Motor neuron (in vitro differentiated cells): ENCODE measurements at regions not wholly inside any gene's neighbourhood (a gene's known extent, or its start where the extent isn't known, plus 50 kb on each side); places are given as distances from the start of the nearest gene placed in this dataset.

Source experiments
- ATAC-seq, 8 experiments: fragments of 200-7000 bp; cut with Tn5 transposase; replicated peaks in 6 of 8; 2 replicates each; pipeline ENCODE4 v1.8.0; 2021; ENCODE audit warnings: mild to moderate bottlenecking in 8 of 8, moderate library complexity in 8 of 8
- H3K27ac ChIP-seq, 2 donors: fragments of 250-450 bp; sonication (Bioruptor Pico); 2 replicates each; pipeline ENCODE4 v1.9.0; 2021; ENCODE audit warnings: antibody characterized with exemption in 2 of 2, mild to moderate bottlenecking in 2 of 2, moderate library complexity in 1 of 2
- H3K4me1 ChIP-seq, 2 donors: fragments of 250-450 bp; sonication (Bioruptor Pico); replicated peaks in 1 of 2; 2 replicates each; pipeline ENCODE4 v1.6.1; 2021; ENCODE audit warnings: antibody characterized with exemption in 2 of 2, mild to moderate bottlenecking in 2 of 2, moderate library complexity in 1 of 2
- H3K4me3 ChIP-seq, 5 donors: fragments of 250-450 bp; sonication (Bioruptor Pico); 2 replicates each; pipeline ENCODE4 v1.9.0; 2021; ENCODE audit warnings: antibody characterized with exemption in 5 of 5, mild to moderate bottlenecking in 5 of 5, moderate library complexity in 4 of 5
- WGBS, 10 experiments: fragments of 450-650 bp; shearing (Covaris generic); methylation state at CpG; one replicate each; pipeline ENCODE4 v1.0.0; 2022; 5-methylcytosine and 5-hydroxymethylcytosine counted together
- in situ Hi-C, 9 experiments: fragments of 400-800 bp; cut with MboI; loops; one replicate each; pipeline ENCODE4 v1.15.0; 2021; ENCODE audit warnings: low sequenced_read_pairs in 9 of 9, low pct_unique_long_range_greater_than_20kb in 2 of 9; ENCODE audit not compliant: unreplicated experiment in 9 of 9

GRCh38 chr21:35316456-35316855, 267.4 kb upstream of the RUNX1 start:
- no peak overlapping the region for H3K27ac ChIP-seq
- H3K4me3 ChIP-seq: no peak overlapping the region
- H3K4me1 ChIP-seq: no peaks in the 10 kb centered on the region
- in situ Hi-C loops: no loop called here
- no peak for ATAC-seq

- in situ Hi-C loops: no loop called here
- WGBS, 10 experiments: 0 to 83% (median 60%) methylated on average over 1 to 6 of the region's 8 CpGs
- no peaks in the 10 kb centered on the region for H3K4me1 ChIP-seq
These were observed 265.9 kb upstream of the RUNX1 start for GRCh38 chr21:35314857-35315582.

DNA sequence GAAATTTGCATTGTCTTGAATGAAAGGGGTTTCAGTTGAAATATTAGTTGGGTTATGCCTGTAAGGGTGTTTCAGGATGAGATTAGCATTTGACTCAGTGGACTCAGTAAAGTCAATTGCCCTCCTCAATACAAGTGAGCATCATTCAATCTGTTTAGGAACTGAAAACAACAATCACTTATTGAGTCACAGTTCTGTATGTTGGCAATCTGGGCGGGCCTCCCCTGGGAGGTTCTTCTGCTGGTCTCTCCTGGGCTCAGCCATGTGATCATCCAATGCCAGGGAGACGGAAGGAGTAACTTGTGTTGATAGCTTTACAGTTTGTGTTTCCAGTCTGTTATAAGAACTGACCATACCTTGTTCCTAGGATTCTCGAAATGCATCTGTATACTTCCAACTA, 262.9 kb upstream of the RUNX1 start:
- Histone ChIP-seq H3K4me3 (no peak overlapping the region), H3K4me1 (no peaks in the 10 kb centered on the region), H3K27ac (no peak overlapping the region)
- ATAC-seq: no peak
- 60 to 100% (median 87%) methylated on average over 1 to 3 of the region's 3 CpGs; no CpG with 5 or more reads in 1 of the 10 experiments for WGBS, 10 experiments
- in situ Hi-C loops: no loop called here

More at GRCh38 chr21:35314857-35315582, 265.9 kb upstream of the RUNX1 start:
- Histone ChIP-seq H3K27ac (no peak overlapping the region), H3K4me3 (no peak overlapping the region)
- ATAC-seq: no peak

DNA sequence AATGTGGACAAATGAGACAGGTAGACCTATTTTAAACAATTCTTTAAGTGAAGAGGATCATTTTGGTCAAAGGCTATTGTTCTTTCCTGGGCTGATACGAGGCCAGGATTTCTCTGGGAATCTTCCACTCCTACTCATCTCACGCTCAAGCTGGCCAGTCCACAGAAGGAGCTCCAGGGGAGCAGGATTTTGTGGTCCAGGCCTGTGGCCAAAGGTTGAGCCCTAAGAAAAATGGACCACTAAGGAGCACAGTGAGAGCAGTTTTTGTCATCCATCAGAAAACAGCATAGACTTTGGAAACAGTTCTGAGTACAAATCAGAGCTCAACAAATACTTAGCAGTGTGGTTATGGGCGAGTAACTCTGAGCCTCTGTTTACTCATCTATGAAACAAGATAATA, 260.2 kb upstream of the RUNX1 start:
- no peak overlapping the region for H3K4me3 ChIP-seq
- WGBS, 10 experiments: 39 to 85% (median 76%) methylated on average over 1 to 3 of the region's 3 CpGs
- no peak for ATAC-seq
- H3K27ac ChIP-seq: no peak overlapping the region
- no peaks in the 10 kb centered on the region for H3K4me1 ChIP-seq
- in situ Hi-C loops: no loop called here

DNA sequence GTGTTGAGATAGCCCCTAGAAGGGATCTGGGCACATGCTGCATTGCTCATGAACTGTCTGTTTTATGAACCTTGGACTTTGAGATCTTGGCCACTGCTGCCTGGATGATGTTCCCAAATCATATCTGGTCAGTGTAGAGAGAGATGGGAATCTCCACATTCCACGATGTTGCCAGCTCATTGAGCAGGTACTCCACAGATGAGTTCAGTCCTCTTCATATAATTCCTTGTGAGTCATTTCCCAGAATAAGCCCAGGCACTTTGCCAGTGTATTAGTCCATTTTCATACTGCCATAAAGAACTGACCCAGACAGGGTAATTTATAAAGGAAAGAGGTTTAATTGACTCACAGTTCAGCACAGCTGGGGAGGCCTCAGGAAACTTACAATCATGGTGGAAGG, 254.0 kb upstream of the RUNX1 start:
- no peak overlapping the region for H3K27ac ChIP-seq
- in situ Hi-C loops: no loop called here
- no peak overlapping the region for H3K4me3 ChIP-seq
- no peaks in the 10 kb centered on the region for H3K4me1 ChIP-seq
- 0 to 83% (median 43%) methylated on average over 1 of the region's 1 CpG; no CpG with 5 or more reads in 3 of the 10 experiments for WGBS, 10 experiments
- peak in 2 of 8 experiments; percentile 17 to 77 for ATAC-seq

DNA sequence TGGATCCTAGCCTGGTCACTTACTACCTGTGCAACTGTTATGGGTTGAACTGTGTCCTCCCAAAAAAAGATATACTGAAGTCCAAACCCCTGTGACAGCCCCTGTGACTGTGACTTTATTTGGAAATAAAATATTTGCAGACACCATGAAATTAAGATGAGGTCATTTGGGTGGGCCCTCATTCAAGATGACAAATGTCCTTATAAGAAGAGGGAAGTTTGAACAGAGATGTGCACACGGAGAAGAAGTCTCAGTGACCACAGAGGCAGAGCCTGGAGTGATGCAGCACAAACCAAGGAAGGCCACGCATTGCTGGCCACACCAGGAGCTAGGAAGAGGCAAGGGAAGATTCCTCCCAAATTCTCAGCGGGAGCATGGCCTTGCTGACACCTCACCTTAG, 249.7 kb upstream of the RUNX1 start:
- peak in 2 of 8 experiments; percentile 80 to 82 for ATAC-seq
- 0 to 80% (median 68%) methylated on average over 1 to 3 of the region's 3 CpGs; no CpG with 5 or more reads in 4 of the 10 experiments for WGBS, 10 experiments
- no peaks in the 10 kb centered on the region for H3K4me1 ChIP-seq
- in situ Hi-C loops: no loop called here
- no peak overlapping the region for H3K27ac ChIP-seq
- H3K4me3 ChIP-seq: no peak overlapping the region

- Histone ChIP-seq H3K27ac (no peak overlapping the region), H3K4me1 (no peaks in the 10 kb centered on the region), H3K4me3 (no peak overlapping the region)
- in situ Hi-C loops: no loop called here
- no peak for ATAC-seq
- 40 to 89% (median 70%) methylated on average over 1 to 4 of the region's 4 CpGs for WGBS, 10 experiments
These were observed 248.6 kb upstream of the RUNX1 start for GRCh38 chr21:35297665-35298064.

- Histone ChIP-seq H3K4me1 (no peaks in the 10 kb centered on the region), H3K4me3 (no peak overlapping the region), H3K27ac (no peak overlapping the region)
- 43 to 82% (median 70%) methylated on average over 2 to 14 of the region's 16 CpGs for WGBS, 10 experiments
- in situ Hi-C loops: no loop called here
- no peak for ATAC-seq
These were observed 245.3 kb upstream of the RUNX1 start for GRCh38 chr21:35294231-35294898.

DNA sequence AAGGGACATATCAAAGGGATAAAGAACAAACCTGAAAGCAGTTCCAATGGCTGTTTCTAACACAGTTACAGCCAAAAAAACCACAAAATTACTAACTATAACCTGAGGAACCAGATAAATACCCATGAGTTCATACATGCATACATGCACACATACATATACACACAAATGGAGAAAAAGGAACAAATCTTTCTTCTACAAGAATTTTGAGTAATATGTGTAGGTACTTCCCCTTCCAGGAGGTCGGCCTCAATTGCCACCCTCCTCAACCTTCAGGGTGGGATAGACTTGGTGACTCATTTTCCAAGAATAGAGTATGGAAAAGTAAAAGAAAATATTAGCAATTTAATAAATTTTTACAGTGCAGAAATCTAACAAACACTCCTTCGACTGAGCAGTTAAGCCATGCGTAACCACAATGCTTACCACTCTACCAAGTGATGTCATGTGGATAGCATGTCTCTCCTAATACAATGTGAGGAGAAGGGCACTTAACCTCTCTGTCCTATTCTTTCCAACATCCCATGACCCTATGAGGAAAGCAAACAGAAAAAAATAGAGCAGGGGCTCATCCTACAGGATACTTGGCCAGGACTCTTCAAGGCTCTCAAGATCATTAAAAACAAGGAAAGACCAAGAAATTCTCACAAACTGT, 243.0 kb upstream of the RUNX1 start:
- peak in 1 of 8 experiments; percentile 18 for ATAC-seq

DNA sequence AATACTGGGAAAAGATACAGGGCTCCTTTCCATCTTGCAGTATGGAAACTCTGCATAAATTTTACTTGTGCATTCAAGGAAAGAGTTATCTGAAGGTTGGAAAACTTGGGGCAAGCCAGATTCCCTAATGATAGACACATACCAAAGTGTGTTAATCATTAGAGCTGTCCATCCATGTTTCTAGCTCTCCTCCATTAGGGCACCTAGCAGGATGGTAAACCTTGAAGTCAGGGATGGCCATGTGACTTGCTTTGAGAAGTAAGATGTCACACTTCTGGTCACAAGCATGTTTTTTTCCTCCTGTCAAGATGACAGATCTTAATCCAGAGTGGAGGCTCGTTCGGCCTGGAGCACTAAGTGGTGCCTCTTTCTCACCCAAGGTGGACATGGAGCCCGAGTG, 241.9 kb upstream of the RUNX1 start:
- ATAC-seq: no peak
- H3K4me3 ChIP-seq: no peak overlapping the region
- H3K4me1 ChIP-seq: no peaks in the 10 kb centered on the region
- no peak overlapping the region for H3K27ac ChIP-seq
- in situ Hi-C loops: no loop called here
- WGBS, 10 experiments: 40 to 100% (median 63%) methylated on average over 1 to 3 of the region's 3 CpGs; no CpG with 5 or more reads in 2 of the 10 experiments

More for the DNA sequence above, 243.0 kb upstream of the RUNX1 start:
- H3K4me1 ChIP-seq: no peaks in the 10 kb centered on the region
- H3K27ac ChIP-seq: no peak overlapping the region
- in situ Hi-C loops: no loop called here
- no peak overlapping the region for H3K4me3 ChIP-seq
- WGBS, 10 experiments: 56 to 100% (median 92%) methylated on average over 1 to 3 of the region's 3 CpGs; no CpG with 5 or more reads in 3 of the 10 experiments

DNA sequence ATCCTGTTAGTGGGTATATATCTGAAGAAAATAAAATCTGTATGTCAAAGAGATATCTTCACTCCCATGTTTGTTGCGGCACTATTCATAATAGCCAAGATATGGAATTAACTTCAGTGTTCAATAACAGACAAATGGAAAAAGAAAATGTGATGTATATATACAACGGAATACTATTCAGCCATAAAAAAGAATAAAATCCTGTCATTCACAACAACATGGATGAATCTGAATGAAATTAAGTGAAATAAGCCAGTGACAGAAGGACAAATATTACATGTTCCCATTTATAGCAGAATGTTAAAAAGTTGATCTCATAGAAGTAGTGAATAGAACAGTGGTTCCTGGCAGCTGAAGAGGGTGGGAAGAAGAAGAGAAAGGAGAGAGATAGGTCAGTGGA, 239.1 kb upstream of the RUNX1 start:
- H3K27ac ChIP-seq: no peak overlapping the region
- in situ Hi-C loops: no loop called here
- no peaks in the 10 kb centered on the region for H3K4me1 ChIP-seq
- WGBS, 10 experiments: 76 to 100% (median 93%) methylated on average over 1 to 2 of the region's 2 CpGs
- no peak for ATAC-seq
- H3K4me3 ChIP-seq: no peak overlapping the region

DNA sequence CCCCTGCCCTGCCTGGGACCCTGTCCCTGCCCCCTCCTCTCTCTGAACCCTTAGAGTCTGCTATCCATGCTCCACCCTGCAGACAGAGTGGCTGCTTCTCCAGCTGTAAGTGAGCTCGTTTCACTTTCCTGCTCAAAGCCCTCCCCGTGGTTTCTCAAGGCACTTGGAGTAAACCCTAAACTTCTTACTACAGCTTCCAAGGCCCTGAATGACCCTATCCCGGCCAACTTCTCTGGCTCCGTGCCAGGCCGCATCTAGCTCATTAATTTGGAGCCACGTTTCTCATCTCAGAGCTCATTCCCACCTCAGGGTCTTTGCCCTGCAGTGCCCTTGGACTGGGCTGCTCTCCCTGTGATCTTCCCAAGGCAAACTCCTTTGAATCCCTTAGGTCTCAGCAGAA, 235.1 kb upstream of the RUNX1 start:
- WGBS, 10 experiments: 28 to 80% (median 58%) methylated on average over 1 to 6 of the region's 6 CpGs; no CpG with 5 or more reads in 4 of the 10 experiments
- no peak for ATAC-seq
- H3K4me3 ChIP-seq: no peak overlapping the region
- in situ Hi-C loops: no loop called here
- no peak overlapping the region for H3K27ac ChIP-seq
- no peaks in the 10 kb centered on the region for H3K4me1 ChIP-seq

- H3K27ac ChIP-seq: no peak overlapping the region
- no peak for ATAC-seq
- in situ Hi-C loops: no loop called here
- no peak overlapping the region for H3K4me3 ChIP-seq
- H3K4me1 ChIP-seq: no peaks in the 10 kb centered on the region
- 86 to 100% (median 94%) methylated on average over 1 to 5 of the region's 5 CpGs for WGBS, 10 experiments
These were observed 233.8 kb upstream of the RUNX1 start for GRCh38 chr21:35282944-35283343.
